ENCODE measurements at regions not wholly inside any gene's neighbourhood (a gene's known extent, or its start where the extent isn't known, plus 50 kb on each side); places are given as distances from the start of the nearest gene placed in this dataset.

- TF ChIP-seq CTCF (IDR thresholded peaks at IDR 0.05 in 4 of 5, conservative IDR thresholded peaks at IDR 0.05 in 1 of 5) (no peak), POLR2A (IDR thresholded peaks at IDR 0.05) (no peak)
Measured at GRCh38 chr9:11038366-11038765, 425.6 kb upstream of the PTPRD start.
